ENCODE measurements at regions not wholly inside any gene's neighbourhood (a gene's known extent, or its start where the extent isn't known, plus 50 kb on each side); places are given as distances from the start of the nearest gene placed in this dataset.

DNA sequence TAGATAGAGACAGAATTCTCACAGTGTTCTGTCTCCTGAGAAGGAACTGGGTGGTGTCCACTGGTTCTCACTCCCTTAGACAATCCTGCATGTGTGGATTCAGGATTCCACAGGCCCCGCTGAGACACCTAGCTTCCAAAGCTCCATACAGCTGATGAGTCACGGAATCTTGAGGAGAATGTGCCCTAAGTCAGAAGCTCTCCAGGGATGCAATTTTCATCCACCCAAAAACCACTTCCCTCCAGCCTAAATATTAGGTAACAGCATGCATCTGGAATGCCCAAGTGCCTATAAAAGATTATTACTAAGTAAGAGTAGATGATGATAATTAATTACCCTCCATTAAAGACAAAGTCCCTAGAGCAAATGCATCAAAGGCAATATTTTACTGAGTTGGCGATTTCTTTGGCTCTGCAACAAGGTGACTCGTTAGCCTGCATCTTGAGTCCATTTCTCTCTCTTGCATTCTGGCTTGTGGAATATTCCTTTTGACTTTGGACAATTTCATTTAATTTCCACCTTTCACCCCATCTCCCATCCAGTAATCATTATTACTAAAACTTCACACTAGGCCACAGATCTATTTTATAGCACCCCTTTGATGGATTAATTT is 475.1 kb downstream of the TNS1 start:
- FAIRE-seq, result no peak

DNA sequence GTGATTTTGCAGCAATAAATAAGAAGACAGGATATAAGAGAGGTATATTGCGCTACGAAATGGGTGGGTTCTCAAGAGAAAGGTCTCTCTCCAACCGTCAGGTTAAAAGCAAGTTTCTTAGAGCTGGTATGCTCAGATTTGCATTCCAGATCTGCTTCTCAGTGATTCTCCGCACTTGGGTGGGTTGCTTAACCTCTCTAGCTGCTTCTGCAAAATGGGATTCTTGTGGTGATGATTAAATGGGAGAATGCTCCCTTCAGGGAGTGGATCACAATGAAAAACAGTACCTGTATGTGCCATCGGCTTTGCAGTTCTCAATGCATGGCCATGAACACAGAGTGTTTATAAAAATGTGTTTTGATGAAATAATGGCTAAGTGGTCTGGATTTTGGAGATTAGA is 477.7 kb downstream of the TNS1 start:
- no peak for TF ChIP-seq CTCF (IDR thresholded peaks at IDR 0.05; ENCODE audit: insufficient read depth, missing control alignments)
- FAIRE-seq, result no peak
- DNase-seq (ENCODE audit: insufficient read length, low spot score), result no peak

More for the DNA sequence above, 475.1 kb downstream of the TNS1 start:
- no peak for DNase-seq (ENCODE audit: insufficient read length, low spot score)
- TF ChIP-seq CTCF (IDR thresholded peaks at IDR 0.05; ENCODE audit: insufficient read depth, missing control alignments), result no peak

GRCh38 chr2:217523286-217523685 is 479.5 kb downstream of the TNS1 start:
- no peak for TF ChIP-seq CTCF (IDR thresholded peaks at IDR 0.05; ENCODE audit: insufficient read depth, missing control alignments)
- FAIRE-seq, result no peak
- no peak for DNase-seq (ENCODE audit: insufficient read length, low spot score)

GRCh38 chr2:217521820-217522219 is 481.0 kb downstream of the TNS1 start:
- FAIRE-seq (no peak), DNase-seq (ENCODE audit: insufficient read length, low spot score) (no peak)
- TF ChIP-seq CTCF (IDR thresholded peaks at IDR 0.05; ENCODE audit: insufficient read depth, missing control alignments), result no peak

- TF ChIP-seq CTCF (IDR thresholded peaks at IDR 0.05; ENCODE audit: insufficient read depth, missing control alignments), result no peak
- FAIRE-seq (no peak), DNase-seq (ENCODE audit: insufficient read length, low spot score) (no peak)
These were observed 482.3 kb downstream of the TNS1 start for GRCh38 chr2:217520356-217521010.

DNA sequence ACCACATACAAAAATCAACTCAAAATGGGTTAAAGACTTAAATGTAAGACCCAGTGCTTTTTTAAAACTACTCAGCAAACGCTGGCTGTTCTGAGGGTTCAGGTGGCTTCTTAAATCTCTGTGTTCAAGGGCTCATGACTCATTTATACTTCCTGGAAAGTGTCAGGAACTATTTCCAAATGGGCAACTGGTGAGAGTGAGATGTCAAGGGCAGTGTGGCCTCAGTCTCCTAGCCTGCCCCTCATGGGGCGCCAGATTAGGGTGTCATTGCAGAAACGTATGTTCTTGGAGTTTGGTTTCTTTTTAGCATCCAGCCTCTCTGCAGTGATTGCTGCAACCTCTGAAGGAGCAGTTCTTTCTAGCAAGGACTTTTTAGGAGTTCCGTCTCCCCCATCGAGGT is 485.4 kb downstream of the TNS1 start:
- DNase-seq (ENCODE audit: insufficient read length, low spot score) (no peak), FAIRE-seq (no peak)
- no peak for TF ChIP-seq CTCF (IDR thresholded peaks at IDR 0.05; ENCODE audit: insufficient read depth, missing control alignments)

- no peak for TF ChIP-seq CTCF (IDR thresholded peaks at IDR 0.05; ENCODE audit: insufficient read depth, missing control alignments)
- no peak for FAIRE-seq
- no peak for DNase-seq (ENCODE audit: insufficient read length, low spot score)
These were observed 487.0 kb downstream of the TNS1 start for GRCh38 chr2:217515615-217516309.
